HFF-Myc (cell line): ENCODE measurements at regions not wholly inside any gene's neighbourhood (a gene's known extent, or its start where the extent isn't known, plus 50 kb on each side); places are given as distances from the start of the nearest gene placed in this dataset.

Experiments used
- DNase-seq: peaks from one replicate; pipeline ENCODE4 v3.0.0-alpha.2; 2011; ENCODE audit warnings: low read depth; ENCODE audit errors: extremely low read depth
- H3K4me3 ChIP-seq: replicated peaks from 2 replicates; pipeline ENCODE4 v1.5.1; 2011; ENCODE audit warnings: low read depth, mild to moderate bottlenecking, control low read depth, low read length
- CTCF ChIP-seq: IDR thresholded peaks from 2 replicates; pipeline ENCODE4 v1.5.1; 2012; ENCODE audit warnings: mild to moderate bottlenecking, low read depth, low read length, control low read depth; ENCODE audit errors: missing control alignments

GRCh38 chrX:150310417-150310816 is 52.7 kb upstream of the MAMLD1 start:
- DNase-seq: no peak
- H3K4me3 ChIP-seq: no peak overlapping the region
- no peak for TF ChIP-seq CTCF

DNA sequence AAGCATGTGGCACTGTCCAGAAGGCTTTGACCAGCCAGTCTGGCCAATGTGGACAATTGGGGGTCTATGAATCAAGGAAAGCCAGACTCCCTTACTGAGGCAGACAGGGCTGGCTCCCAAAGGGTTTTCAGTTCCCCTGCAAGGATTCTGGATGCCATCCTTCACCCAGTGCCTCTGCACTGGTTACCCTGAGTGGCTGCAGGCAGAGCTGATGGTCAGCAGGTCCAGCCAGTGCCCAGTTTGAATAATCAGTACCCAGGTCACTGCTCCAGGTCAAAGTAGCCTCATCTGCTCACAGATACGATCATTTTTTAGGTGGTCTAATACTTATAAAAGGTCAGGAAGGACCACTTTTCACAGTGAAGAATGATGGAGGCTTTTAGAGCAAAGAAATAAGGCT is 52.2 kb upstream of the MAMLD1 start:
- no peak for DNase-seq
- no peak overlapping the region for H3K4me3 ChIP-seq
- TF ChIP-seq CTCF: no peak

- no peak for TF ChIP-seq CTCF
- no peak overlapping the region for H3K4me3 ChIP-seq
- no peak for DNase-seq
These were observed 50.2 kb upstream of the MAMLD1 start for GRCh38 chrX:150312931-150313330.
